ENCODE measurements at regions not wholly inside any gene's neighbourhood (a gene's known extent, or its start where the extent isn't known, plus 50 kb on each side); places are given as distances from the start of the nearest gene placed in this dataset.
A peak's percentile ranks its signal among the peaks of the same experiment; 100 is the strongest.

DNA sequence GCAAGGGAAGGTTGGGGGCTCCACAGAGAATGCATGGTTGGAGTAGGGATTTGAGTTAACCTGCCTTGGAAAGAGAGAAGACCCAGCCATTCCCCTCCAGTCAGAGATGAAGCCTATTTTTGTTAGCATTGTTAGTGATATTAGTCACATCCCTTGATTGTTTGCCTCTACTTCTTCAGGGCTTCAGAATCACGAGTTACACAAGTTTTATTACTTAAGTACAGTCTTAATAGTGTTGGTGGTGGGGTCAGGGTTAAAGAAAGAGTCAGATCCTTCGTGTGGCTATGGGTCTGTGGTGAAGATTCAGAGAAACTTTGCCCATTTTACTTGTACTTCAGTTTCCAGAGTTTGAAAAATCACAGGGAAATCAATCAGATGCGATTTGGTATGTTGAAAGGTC lies 363.1 kb downstream of the LRIG3 start:
- CTCF ChIA-PET, result interaction anchor here (0.5 kb wide), 1 partner anchor 16 kb away, joined by 3 read pairs; no protein-coding TSS in a partner anchor

More for the DNA sequence above, 363.1 kb downstream of the LRIG3 start:
- in situ Hi-C loops (cut with MboI; ENCODE audit: low sequenced_read_pairs), result no loop called here
- no CpG with 5 or more reads among the region's 3 CpGs for WGBS, 2 experiments (ENCODE audit: extremely low coverage in 2 of 2, insufficient read length in 1 of 2)
- Histone ChIP-seq H3K23ac (ENCODE audit: low read depth, low read length) (peak overlapping the region; percentile 88), H2AK5ac (ENCODE audit: low read depth, low read length) (peak overlapping the region; percentile 96), H2BK5ac (ENCODE audit: low read depth, low read length, poor library complexity, severe bottlenecking) (peak overlapping the region; percentile 61), H2BK120ac (ENCODE audit: low read depth, low read length) (peak overlapping the region; percentile 91), H4K8ac (ENCODE audit: low read depth in 2 of 2, low read length in 2 of 2) (peak overlapping the region; percentile 60 to 81; a peak in 2 of 4 replicates), H3K27ac (ENCODE audit: insufficient read depth, low read length) (peak overlapping the region; percentile 72), H3K56ac (ENCODE audit: extremely low read depth, insufficient read depth, low read length) (peak overlapping the region; percentile 12; the same call in 1 of the 2 replicates), H3K4me1 (ENCODE audit: control insufficient read depth, insufficient read depth, low read length) (peaks cover 8% of the 10 kb centered on the region), H3K27me3 (ENCODE audit: control insufficient read depth, insufficient read depth, low read length) (no peaks in the 10 kb centered on the region), H2BK15ac (ENCODE audit: low read depth, low read length) (peak overlapping the region; percentile 91), H3K79me1 (ENCODE audit: low read depth in 1 of 2, low read length in 2 of 2) (no peaks in the 10 kb centered on the region), H2BK20ac (ENCODE audit: low read depth, low read length) (peak overlapping the region; percentile 99), H2AFZ (replicated peaks; ENCODE audit: low read length, poor library complexity) (peak overlapping the region; percentile 60), H3K4ac (ENCODE audit: low read depth, low read length) (peak overlapping the region; percentile 96), H3K4me3 (ENCODE audit: insufficient read depth, low read depth, low read length) (no peak overlapping the region), H2AK9ac (replicated peaks; ENCODE audit: low read depth, low read length, poor library complexity) (peak overlapping the region; percentile 18), H4K5ac (ENCODE audit: low read depth, low read length) (peak overlapping the region; percentile 77), H3K14ac (replicated peaks; ENCODE audit: low read depth, low read length) (peak overlapping the region; percentile 66), H3K9ac (ENCODE audit: low read depth, low read length) (no peak overlapping the region), H3K18ac (ENCODE audit: low read depth, low read length) (peak overlapping the region; percentile 97), H4K20me1 (ENCODE audit: insufficient read depth, low read length) (no peaks in the 10 kb centered on the region), H3K9me1 (ENCODE audit: insufficient read depth, low read length) (peaks cover 6% of the 10 kb centered on the region), H3K36me3 (ENCODE audit: control insufficient read depth, insufficient read depth, low read length) (no peaks in the 10 kb centered on the region), H3K9me3 (ENCODE audit: control insufficient read depth, insufficient read depth, low read length) (no peaks in the 10 kb centered on the region), H3K4me2 (ENCODE audit: low read depth, low read length) (peak overlapping the region; percentile 46; the same call in 1 of the 2 replicates), H4K91ac (ENCODE audit: insufficient read depth, low read depth, low read length) (peak overlapping the region; percentile 95)
- intact Hi-C loops (cut with micrococcal nuclease), result no loop called here
- DNase-seq (peak; percentile 83), ATAC-seq (ENCODE audit: low read depth) (peak; percentile 94)
- dilution Hi-C loops (cut with HindIII; ENCODE audit: low sequenced_read_pairs, unreplicated experiment), result no loop called here
- BruUV-seq (replicated peaks), result no TSS peak
- TF ChIP-seq MAFK (IDR thresholded peaks at IDR 0.05; ENCODE audit: low read depth, low read length) (no peak), BHLHE40 (IDR thresholded peaks at IDR 0.05; ENCODE audit: low read depth, low read length) (peak; percentile 56), CEBPB (IDR thresholded peaks at IDR 0.05; ENCODE audit: low read depth, low read length) (peak; percentile 66; the same call in 1 of the 2 replicates)
- POLR2A ChIA-PET (ENCODE audit: unreplicated experiment), result no interaction called here
